ENCODE measurements at regions not wholly inside any gene's neighbourhood (a gene's known extent, or its start where the extent isn't known, plus 50 kb on each side); places are given as distances from the start of the nearest gene placed in this dataset.

DNA sequence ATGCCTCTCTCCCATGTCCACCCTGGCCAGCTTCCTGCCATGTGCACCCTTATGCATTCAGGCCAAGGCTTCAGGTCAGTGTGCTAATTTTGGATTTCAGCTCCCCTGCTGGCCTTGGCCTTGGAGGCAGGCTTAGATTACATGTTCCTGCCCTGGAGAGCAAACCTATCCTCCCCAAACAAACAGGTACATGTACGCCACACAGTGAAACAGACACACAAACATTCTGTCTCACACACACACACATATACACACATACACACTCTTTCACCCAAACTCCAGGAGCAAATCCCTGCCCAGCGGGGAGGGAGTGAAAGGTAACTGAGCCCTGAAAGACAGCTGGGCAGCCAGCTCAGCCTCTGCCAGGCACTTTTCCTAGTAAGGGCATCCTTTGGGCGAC is 62.7 kb upstream of the ARHGAP36 start:
- no peaks in the 10 kb centered on the region for H3K36me3 ChIP-seq (ENCODE audit: control insufficient read depth in 2 of 2, insufficient read depth in 1 of 2, low read length in 2 of 2)
- ChIA-PET POLR2A (no interaction called here), CTCF (interaction anchor here (0.6 to 2.3 kb wide), 19 partner anchors 9 to 1571 kb away, joined by 3 to 19 read pairs (median 4); no protein-coding TSS in a partner anchor)
- TF ChIP-seq ZFP3 (tag by site-specific recombination; IDR thresholded peaks at IDR 0.05; ENCODE audit: low read depth) (no peak), ZSCAN16 (tag by site-specific recombination; IDR thresholded peaks at IDR 0.05) (no peak), ZNF416 (tag by site-specific recombination; IDR thresholded peaks at IDR 0.05) (no peak), ZNF571 (tag by site-specific recombination; IDR thresholded peaks at IDR 0.05) (no peak), ZNF660 (tag by site-specific recombination; IDR thresholded peaks at IDR 0.05) (no peak), ZNF280D (tag by site-specific recombination; IDR thresholded peaks at IDR 0.05) (no peak), GLI4 (tag by site-specific recombination; IDR thresholded peaks at IDR 0.05) (no peak)
- H3K9me3 ChIP-seq (ENCODE audit: control insufficient read depth, insufficient read depth, low read depth, low read length): no peaks in the 10 kb centered on the region; the same call in 1 of the 2 replicates
- H3K4me3 ChIP-seq (ENCODE audit: low read depth, low read length): no peak overlapping the region
- no peaks in the 10 kb centered on the region for H3K4me1 ChIP-seq (ENCODE audit: control insufficient read depth, insufficient read depth, low read length)
- no peak overlapping the region for H3K27ac ChIP-seq (ENCODE audit: extremely low read depth, low read depth, low read length)

GRCh38 chrX:130997314-130997713 is 60.8 kb upstream of the ARHGAP36 start:
- H3K9me3 ChIP-seq (ENCODE audit: control insufficient read depth, insufficient read depth, low read depth, low read length): no peaks in the 10 kb centered on the region; the same call in 1 of the 2 replicates
- TF ChIP-seq, protein P1, sequence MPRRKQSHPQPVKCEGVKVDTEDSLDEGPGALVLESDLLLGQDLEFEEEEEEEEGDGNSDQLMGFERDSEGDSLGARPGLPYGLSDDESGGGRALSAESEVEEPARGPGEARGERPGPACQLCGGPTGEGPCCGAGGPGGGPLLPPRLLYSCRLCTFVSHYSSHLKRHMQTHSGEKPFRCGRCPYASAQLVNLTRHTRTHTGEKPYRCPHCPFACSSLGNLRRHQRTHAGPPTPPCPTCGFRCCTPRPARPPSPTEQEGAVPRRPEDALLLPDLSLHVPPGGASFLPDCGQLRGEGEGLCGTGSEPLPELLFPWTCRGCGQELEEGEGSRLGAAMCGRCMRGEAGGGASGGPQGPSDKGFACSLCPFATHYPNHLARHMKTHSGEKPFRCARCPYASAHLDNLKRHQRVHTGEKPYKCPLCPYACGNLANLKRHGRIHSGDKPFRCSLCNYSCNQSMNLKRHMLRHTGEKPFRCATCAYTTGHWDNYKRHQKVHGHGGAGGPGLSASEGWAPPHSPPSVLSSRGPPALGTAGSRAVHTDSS (tag by site-specific recombination; IDR thresholded peaks at IDR 0.05): no peak
- no peak for TF ChIP-seq ZNF701 (tag by site-specific recombination; IDR thresholded peaks at IDR 0.05)
- no peak for TF ChIP-seq TRIM28 (IDR thresholded peaks at IDR 0.05; ENCODE audit: borderline replicate concordance, low read length)
- TF ChIP-seq, protein P2, sequence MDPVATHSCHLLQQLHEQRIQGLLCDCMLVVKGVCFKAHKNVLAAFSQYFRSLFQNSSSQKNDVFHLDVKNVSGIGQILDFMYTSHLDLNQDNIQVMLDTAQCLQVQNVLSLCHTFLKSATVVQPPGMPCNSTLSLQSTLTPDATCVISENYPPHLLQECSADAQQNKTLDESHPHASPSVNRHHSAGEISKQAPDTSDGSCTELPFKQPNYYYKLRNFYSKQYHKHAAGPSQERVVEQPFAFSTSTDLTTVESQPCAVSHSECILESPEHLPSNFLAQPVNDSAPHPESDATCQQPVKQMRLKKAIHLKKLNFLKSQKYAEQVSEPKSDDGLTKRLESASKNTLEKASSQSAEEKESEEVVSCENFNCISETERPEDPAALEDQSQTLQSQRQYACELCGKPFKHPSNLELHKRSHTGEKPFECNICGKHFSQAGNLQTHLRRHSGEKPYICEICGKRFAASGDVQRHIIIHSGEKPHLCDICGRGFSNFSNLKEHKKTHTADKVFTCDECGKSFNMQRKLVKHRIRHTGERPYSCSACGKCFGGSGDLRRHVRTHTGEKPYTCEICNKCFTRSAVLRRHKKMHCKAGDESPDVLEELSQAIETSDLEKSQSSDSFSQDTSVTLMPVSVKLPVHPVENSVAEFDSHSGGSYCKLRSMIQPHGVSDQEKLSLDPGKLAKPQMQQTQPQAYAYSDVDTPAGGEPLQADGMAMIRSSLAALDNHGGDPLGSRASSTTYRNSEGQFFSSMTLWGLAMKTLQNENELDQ (tag by site-specific recombination; IDR thresholded peaks at IDR 0.05; ENCODE audit: low read depth): no peak
- no peak for TF ChIP-seq ZNF423 (tag by site-specific recombination; IDR thresholded peaks at IDR 0.05)
- no peak for TF ChIP-seq ZBTB21 (tag by site-specific recombination; IDR thresholded peaks at IDR 0.05)
- TF ChIP-seq SP3 (tag by site-specific recombination; IDR thresholded peaks at IDR 0.05): no peak
- H3K27ac ChIP-seq (ENCODE audit: extremely low read depth, low read depth, low read length): no peak overlapping the region
- H3K36me3 ChIP-seq (ENCODE audit: control insufficient read depth in 2 of 2, insufficient read depth in 1 of 2, low read length in 2 of 2): no peaks in the 10 kb centered on the region
- ChIA-PET POLR2A (no interaction called here), CTCF (interaction anchor here (0.8 to 2.0 kb wide), 4 partner anchors 16 to 636 kb away, joined by 3 to 5 read pairs (median 3); no protein-coding TSS in a partner anchor)
- no peaks in the 10 kb centered on the region for H3K4me1 ChIP-seq (ENCODE audit: control insufficient read depth, insufficient read depth, low read length)
- no peak overlapping the region for H3K4me3 ChIP-seq (ENCODE audit: low read depth, low read length)

DNA sequence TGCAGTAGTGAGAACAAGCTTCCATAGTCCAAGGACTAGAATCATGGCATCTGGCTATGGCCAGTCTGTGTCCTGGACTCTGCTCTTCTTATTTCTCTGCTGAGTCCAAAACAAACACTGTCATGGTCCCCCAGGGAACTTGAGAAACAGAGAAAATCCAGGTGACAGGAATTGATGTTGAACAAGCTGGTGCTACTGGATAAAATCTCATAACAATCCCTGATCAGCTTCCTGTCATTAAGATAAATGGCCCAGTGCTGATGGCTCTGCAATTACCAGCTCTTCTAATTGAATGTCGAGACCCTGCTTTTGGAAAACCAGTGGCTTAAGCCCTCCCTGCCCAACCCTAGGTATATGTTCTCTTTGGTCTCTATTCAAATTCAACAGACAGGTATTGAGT is 58.8 kb upstream of the ARHGAP36 start:
- H3K4me1 ChIP-seq (ENCODE audit: control insufficient read depth, insufficient read depth, low read length): no peaks in the 10 kb centered on the region
- H3K36me3 ChIP-seq (ENCODE audit: control insufficient read depth in 2 of 2, insufficient read depth in 1 of 2, low read length in 2 of 2): no peaks in the 10 kb centered on the region
- ChIA-PET CTCF (interaction anchor here (0.6 to 1.0 kb wide), 2 partner anchors 13 to 24 kb away, joined by 3 to 4 read pairs; no protein-coding TSS in a partner anchor), POLR2A (no interaction called here)
- TF ChIP-seq TRIM28 (IDR thresholded peaks at IDR 0.05; ENCODE audit: borderline replicate concordance, low read length) (no peak), ZNF148 (tag by site-specific recombination; IDR thresholded peaks at IDR 0.05; ENCODE audit: borderline replicate concordance) (no peak), ZNF837 (tag by site-specific recombination; IDR thresholded peaks at IDR 0.05) (no peak), ZNF362 (tag by site-specific recombination; IDR thresholded peaks at IDR 0.05) (no peak), ZNF302 (tag by site-specific recombination; IDR thresholded peaks at IDR 0.05; ENCODE audit: low read depth) (no peak), ZBTB7A (tag by site-specific recombination; IDR thresholded peaks at IDR 0.05; ENCODE audit: low read depth) (no peak)
- H3K9me3 ChIP-seq (ENCODE audit: control insufficient read depth, insufficient read depth, low read depth, low read length): no peaks in the 10 kb centered on the region; the same call in 1 of the 2 replicates
- H3K27ac ChIP-seq (ENCODE audit: extremely low read depth, low read depth, low read length): no peak overlapping the region
- no peak overlapping the region for H3K4me3 ChIP-seq (ENCODE audit: low read depth, low read length)

Data from HEK293 (cell line).